ENCODE measurements at regions not wholly inside any gene's neighbourhood (a gene's known extent, or its start where the extent isn't known, plus 50 kb on each side); places are given as distances from the start of the nearest gene placed in this dataset.
"Not testable (repeated sequence)": the region's sequence is repeated elsewhere in the genome, so short reads cannot be mapped to it uniquely, and the experiment has no call there.

- no peak for DNase-seq
Measured at GRCh38 chr2:236376566-236377244, 112.5 kb upstream of the ASB18 start.

- DNase-seq: no peak
Measured at GRCh38 chr2:236380051-236380612, 115.9 kb upstream of the ASB18 start.

GRCh38 chr2:236381253-236381652 lies 117.0 kb upstream of the ASB18 start:
- not testable (repeated sequence) for DNase-seq

- DNase-seq: not testable (repeated sequence)
Measured at GRCh38 chr2:236389284-236390216, 125.3 kb upstream of the ASB18 start.

- DNase-seq: no peak
Measured at GRCh38 chr2:236393101-236393500, 128.9 kb upstream of the ASB18 start.

- DNase-seq: no peak
Measured at GRCh38 chr2:236393581-236393980, 129.4 kb upstream of the ASB18 start.

GRCh38 chr2:236394571-236394970 lies 130.4 kb upstream of the ASB18 start:
- no peak for DNase-seq

GRCh38 chr2:236395067-236395466 lies 130.9 kb upstream of the ASB18 start:
- DNase-seq: no peak

GRCh38 chr2:236396818-236397350 lies 132.7 kb upstream of the ASB18 start:
- DNase-seq: no peak

GRCh38 chr2:236397681-236398080 lies 133.5 kb upstream of the ASB18 start:
- DNase-seq: no peak

GRCh38 chr2:236399409-236399808 lies 135.2 kb upstream of the ASB18 start:
- no peak for DNase-seq

GRCh38 chr2:236400046-236400574 lies 135.9 kb upstream of the ASB18 start:
- no peak for DNase-seq

- DNase-seq: no peak
Measured at GRCh38 chr2:236400594-236401360, 136.6 kb upstream of the ASB18 start.

GRCh38 chr2:236402033-236402790 lies 138.0 kb upstream of the ASB18 start:
- no peak for DNase-seq

- no peak for DNase-seq
Measured at GRCh38 chr2:236403125-236403524, 138.9 kb upstream of the ASB18 start.

GRCh38 chr2:236403811-236404210 lies 139.6 kb upstream of the ASB18 start:
- no peak for DNase-seq

GRCh38 chr2:236404346-236404745 lies 140.1 kb upstream of the ASB18 start:
- no peak for DNase-seq

- no peak for DNase-seq
Measured at GRCh38 chr2:236405357-236405756, 141.2 kb upstream of the ASB18 start.

GRCh38 chr2:236408090-236408489 lies 143.9 kb upstream of the ASB18 start:
- no peak for DNase-seq

- no peak for DNase-seq
Measured at GRCh38 chr2:236408786-236409185, 144.6 kb upstream of the ASB18 start.

- no peak for DNase-seq
Measured at GRCh38 chr2:236415684-236416444, 151.7 kb upstream of the ASB18 start.

All from bone marrow (tissue), 2 donors.